ENCODE measurements at regions not wholly inside any gene's neighbourhood (a gene's known extent, or its start where the extent isn't known, plus 50 kb on each side); places are given as distances from the start of the nearest gene placed in this dataset.

GRCh38 chr2:224159345-224159928 lies 120.4 kb upstream of the SERPINE2 start:
- intact Hi-C loops (cut with DNase I; ENCODE audit: low total_unique reads) (no loop called here), in situ Hi-C loops (cut with MboI; ENCODE audit: low pct_ligation_motif_present in 1 of 4, low pct_unique_long_range_greater_than_20kb in 1 of 4, low sequenced_read_pairs in 3 of 4) (no loop called here)
- no peak overlapping the region for H3K4me3 ChIP-seq
- no peaks in the 10 kb centered on the region for H3K36me3 ChIP-seq
- H3K27ac ChIP-seq, result no peak overlapping the region
- no peaks in the 10 kb centered on the region for H3K27me3 ChIP-seq
- 59% methylated on average over 3 of the region's 3 CpGs; no CpG with 5 or more reads in 1 of the 2 donors for WGBS, 2 donors (ENCODE audit: low coverage in 1 of 2)
- TF ChIP-seq POLR2A (IDR thresholded peaks at IDR 0.05), result no peak
- TF ChIP-seq EP300 (IDR thresholded peaks at IDR 0.05; ENCODE audit: low read depth), result no peak
- TF ChIP-seq, protein P1, sequence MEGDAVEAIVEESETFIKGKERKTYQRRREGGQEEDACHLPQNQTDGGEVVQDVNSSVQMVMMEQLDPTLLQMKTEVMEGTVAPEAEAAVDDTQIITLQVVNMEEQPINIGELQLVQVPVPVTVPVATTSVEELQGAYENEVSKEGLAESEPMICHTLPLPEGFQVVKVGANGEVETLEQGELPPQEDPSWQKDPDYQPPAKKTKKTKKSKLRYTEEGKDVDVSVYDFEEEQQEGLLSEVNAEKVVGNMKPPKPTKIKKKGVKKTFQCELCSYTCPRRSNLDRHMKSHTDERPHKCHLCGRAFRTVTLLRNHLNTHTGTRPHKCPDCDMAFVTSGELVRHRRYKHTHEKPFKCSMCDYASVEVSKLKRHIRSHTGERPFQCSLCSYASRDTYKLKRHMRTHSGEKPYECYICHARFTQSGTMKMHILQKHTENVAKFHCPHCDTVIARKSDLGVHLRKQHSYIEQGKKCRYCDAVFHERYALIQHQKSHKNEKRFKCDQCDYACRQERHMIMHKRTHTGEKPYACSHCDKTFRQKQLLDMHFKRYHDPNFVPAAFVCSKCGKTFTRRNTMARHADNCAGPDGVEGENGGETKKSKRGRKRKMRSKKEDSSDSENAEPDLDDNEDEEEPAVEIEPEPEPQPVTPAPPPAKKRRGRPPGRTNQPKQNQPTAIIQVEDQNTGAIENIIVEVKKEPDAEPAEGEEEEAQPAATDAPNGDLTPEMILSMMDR (IDR thresholded peaks at IDR 0.05), result no peak
- H3K9me3 ChIP-seq, result no peaks in the 10 kb centered on the region
- no peak for DNase-seq
- peaks cover 0 to 8% (median 0%) of the 10 kb centered on the region in 4 donors for H3K4me1 ChIP-seq

GRCh38 chr2:224158831-224159230 lies 119.7 kb upstream of the SERPINE2 start:
- Histone ChIP-seq H3K4me1 (peaks cover 0 to 13% (median 0%) of the 10 kb centered on the region in 4 donors), H3K27me3 (no peaks in the 10 kb centered on the region), H3K36me3 (no peaks in the 10 kb centered on the region), H3K27ac (no peak overlapping the region), H3K9me3 (no peaks in the 10 kb centered on the region), H3K4me3 (no peak overlapping the region)
- in situ Hi-C loops (cut with MboI; ENCODE audit: low pct_ligation_motif_present in 1 of 4, low pct_unique_long_range_greater_than_20kb in 1 of 4, low sequenced_read_pairs in 3 of 4) (no loop called here), intact Hi-C loops (cut with DNase I; ENCODE audit: low total_unique reads) (no loop called here)
- no peak for DNase-seq
- TF ChIP-seq POLR2AphosphoS5 (IDR thresholded peaks at IDR 0.05) (no peak), EP300 (IDR thresholded peaks at IDR 0.05; ENCODE audit: low read depth) (no peak), POLR2A (IDR thresholded peaks at IDR 0.05) (no peak)
- TF ChIP-seq, protein P1 (IDR thresholded peaks at IDR 0.05), result no peak

DNA sequence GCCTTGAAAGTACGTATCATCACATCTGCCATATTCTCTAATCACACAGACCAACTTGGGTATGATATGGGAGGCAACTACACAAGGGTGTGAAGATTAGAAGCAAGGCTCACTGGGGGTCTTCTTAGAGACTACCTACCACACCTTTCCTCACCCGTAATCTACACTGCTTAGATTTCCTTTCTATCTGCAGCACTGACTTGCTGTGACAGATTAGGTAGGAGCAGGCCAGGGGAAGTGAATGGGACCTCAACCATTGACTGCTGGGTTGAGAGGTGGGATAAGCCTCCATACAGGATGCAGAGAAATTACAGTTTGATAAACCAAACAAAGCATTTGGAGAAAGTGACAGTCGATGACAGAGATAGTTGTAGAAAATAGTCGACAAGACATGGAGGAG lies 119.0 kb upstream of the SERPINE2 start:
- Histone ChIP-seq H3K4me1 (peaks cover 0 to 13% (median 0%) of the 10 kb centered on the region in 4 donors), H3K4me3 (no peak overlapping the region), H3K27me3 (no peaks in the 10 kb centered on the region), H3K27ac (no peak overlapping the region), H3K9me3 (no peaks in the 10 kb centered on the region), H3K36me3 (no peaks in the 10 kb centered on the region)
- intact Hi-C loops (cut with DNase I; ENCODE audit: low total_unique reads) (no loop called here), in situ Hi-C loops (cut with MboI; ENCODE audit: low pct_ligation_motif_present in 1 of 4, low pct_unique_long_range_greater_than_20kb in 1 of 4, low sequenced_read_pairs in 3 of 4) (no loop called here)
- 88 to 91% methylated on average over 3 to 4 of the region's 4 CpGs for WGBS, 2 donors (ENCODE audit: low coverage in 1 of 2)
- TF ChIP-seq POLR2AphosphoS5 (IDR thresholded peaks at IDR 0.05), result no peak
- TF ChIP-seq EP300 (IDR thresholded peaks at IDR 0.05; ENCODE audit: low read depth), result no peak
- no peak for TF ChIP-seq POLR2A (IDR thresholded peaks at IDR 0.05)
- TF ChIP-seq, protein P1 (IDR thresholded peaks at IDR 0.05), result no peak
- DNase-seq, result no peak

DNA sequence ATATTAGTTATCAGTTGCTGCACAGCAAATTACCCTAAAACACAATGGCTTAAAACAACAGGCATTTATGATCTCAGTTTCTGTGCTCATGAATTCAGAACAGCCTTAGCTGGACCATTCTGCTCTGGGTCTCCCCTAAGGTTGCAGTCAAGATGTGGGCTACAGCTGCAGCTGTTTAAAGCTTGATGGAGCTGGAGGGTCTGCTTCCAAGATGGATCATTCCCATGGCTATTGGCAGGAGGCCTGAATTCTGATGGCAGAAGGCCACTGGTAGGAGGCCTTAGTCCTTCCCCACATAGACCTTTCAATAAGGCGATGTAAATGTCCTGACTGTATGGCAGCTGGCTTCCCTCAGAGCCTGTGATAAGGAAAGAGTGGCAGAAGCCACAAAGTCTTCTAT lies 118.6 kb upstream of the SERPINE2 start:
- H3K4me3 ChIP-seq, result no peak overlapping the region
- TF ChIP-seq EP300 (IDR thresholded peaks at IDR 0.05; ENCODE audit: low read depth) (no peak), POLR2AphosphoS5 (IDR thresholded peaks at IDR 0.05) (no peak), POLR2A (IDR thresholded peaks at IDR 0.05) (no peak)
- TF ChIP-seq, protein P1 (IDR thresholded peaks at IDR 0.05), result no peak
- intact Hi-C loops (cut with DNase I; ENCODE audit: low total_unique reads), result no loop called here
- peaks cover 0 to 13% (median 0%) of the 10 kb centered on the region in 4 donors for H3K4me1 ChIP-seq
- no peaks in the 10 kb centered on the region for H3K9me3 ChIP-seq
- 100% methylated on average over 1 of the region's 1 CpG; no CpG with 5 or more reads in 1 of the 2 donors for WGBS, 2 donors (ENCODE audit: low coverage in 1 of 2)
- in situ Hi-C loops (cut with MboI; ENCODE audit: low pct_ligation_motif_present in 1 of 4, low pct_unique_long_range_greater_than_20kb in 1 of 4, low sequenced_read_pairs in 3 of 4), result no loop called here
- no peak for DNase-seq
- no peak overlapping the region for H3K27ac ChIP-seq
- no peaks in the 10 kb centered on the region for H3K27me3 ChIP-seq
- no peaks in the 10 kb centered on the region for H3K36me3 ChIP-seq

All from transverse colon (tissue), 4 donors.